GM21786 (cell line): ENCODE measurements at regions not wholly inside any gene's neighbourhood (a gene's known extent, or its start where the extent isn't known, plus 50 kb on each side); places are given as distances from the start of the nearest gene placed in this dataset.

ENCODE experiments used
- ATAC-seq: cut with Tn5 transposase; IDR thresholded peaks from one replicate; pipeline ENCODE4 v1.9.1; 2021; ENCODE audit not compliant: unreplicated experiment

DNA sequence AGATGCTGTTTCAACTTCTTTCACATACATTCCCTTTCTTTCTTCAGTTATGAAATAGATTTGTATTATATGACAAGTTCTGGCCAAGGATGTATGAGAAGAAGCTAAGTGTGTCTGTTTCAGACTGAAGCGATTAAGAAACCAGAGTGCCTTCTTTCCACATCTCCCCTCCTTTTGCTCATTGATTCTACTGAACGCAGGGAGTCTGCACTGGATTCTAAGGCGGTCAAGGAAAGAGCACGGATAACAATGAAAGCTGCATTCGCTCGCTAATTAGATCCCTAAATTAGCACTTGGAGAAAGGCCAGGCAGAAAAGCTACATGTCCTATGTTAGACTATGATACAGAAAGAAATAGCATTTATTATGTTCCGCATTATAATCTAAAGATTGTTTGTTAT lies 267.7 kb downstream of the HAO1 start:
- no peak for ATAC-seq

DNA sequence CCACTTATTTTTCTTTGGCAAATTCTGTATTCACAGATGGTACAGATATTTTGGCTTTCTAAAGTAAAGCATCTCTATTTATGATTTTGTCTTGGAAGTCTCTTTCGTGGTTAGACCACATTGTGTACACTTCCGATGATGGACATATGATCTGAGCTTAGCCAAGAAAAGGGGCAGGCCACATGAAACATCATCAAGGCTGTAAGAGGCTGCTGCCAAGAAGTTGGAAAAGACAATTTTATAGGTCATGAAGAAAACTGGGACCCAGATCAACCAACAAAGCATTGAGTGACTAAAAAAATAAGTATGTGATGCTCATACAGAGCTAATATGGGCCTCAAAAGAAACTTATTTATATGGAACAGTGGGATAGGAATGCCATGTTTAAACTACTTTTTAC lies 266.4 kb downstream of the HAO1 start:
- no peak for ATAC-seq

- ATAC-seq = no peak
These were observed 257.3 kb downstream of the HAO1 start for GRCh38 chr20:7682916-7683315.

GRCh38 chr20:7687065-7687464 lies 253.2 kb downstream of the HAO1 start:
- ATAC-seq = no peak

GRCh38 chr20:7689151-7689550 lies 251.1 kb downstream of the HAO1 start:
- no peak for ATAC-seq

DNA sequence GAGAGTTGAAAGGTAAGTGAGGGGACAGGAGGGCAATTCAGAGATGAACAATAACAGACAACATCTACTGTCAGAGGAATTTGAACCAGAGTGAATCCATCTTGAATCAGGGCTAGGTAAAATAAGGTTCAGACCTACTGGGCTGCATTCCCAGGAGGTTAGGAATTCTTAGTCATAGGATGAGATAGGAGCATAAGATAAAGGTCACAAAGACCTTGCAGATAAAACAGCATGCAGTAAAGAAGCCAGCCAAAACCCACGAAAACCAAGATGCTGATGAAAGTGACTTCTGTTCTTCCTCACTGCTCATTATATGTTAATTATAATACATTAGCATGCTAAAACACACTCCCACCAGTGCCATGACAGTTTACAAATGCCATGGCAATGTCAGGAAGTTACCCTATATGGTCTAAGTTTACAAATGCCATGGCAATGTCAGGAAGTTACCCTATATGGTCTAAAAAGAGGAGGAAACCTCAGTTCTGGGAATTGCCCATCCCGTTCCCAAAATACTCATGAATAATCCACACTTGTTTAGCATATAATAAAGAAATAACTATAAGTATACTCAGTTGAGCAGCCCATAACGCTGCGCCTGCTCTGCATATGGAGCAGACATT lies 248.5 kb downstream of the HAO1 start:
- ATAC-seq = no peak

GRCh38 chr20:7692478-7692877 lies 247.8 kb downstream of the HAO1 start:
- no peak for ATAC-seq

DNA sequence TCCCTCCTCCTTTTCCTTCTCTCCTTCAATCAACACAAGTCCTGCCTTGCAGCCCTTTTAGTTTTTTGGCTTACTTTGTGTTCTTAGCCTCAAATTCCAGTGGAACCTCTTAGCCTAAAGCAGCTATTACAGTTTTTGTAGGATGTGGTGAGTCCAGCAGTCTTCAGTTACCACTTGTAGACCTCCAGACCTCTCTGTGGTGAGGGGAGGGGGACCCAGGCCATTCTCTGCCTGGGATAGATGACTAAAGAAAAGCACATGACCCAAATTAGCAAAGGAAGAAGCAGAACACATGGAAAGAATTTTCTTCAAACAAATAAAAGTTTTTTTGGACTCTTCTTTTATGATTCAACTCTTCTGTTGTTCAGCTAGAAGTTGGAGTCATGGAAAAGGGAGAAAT lies 246.5 kb downstream of the HAO1 start:
- no peak for ATAC-seq

- no peak for ATAC-seq
These were observed 245.2 kb downstream of the HAO1 start for GRCh38 chr20:7695051-7695495.

GRCh38 chr20:7695635-7696034 lies 244.6 kb downstream of the HAO1 start:
- no peak for ATAC-seq

GRCh38 chr20:7696311-7696710 lies 243.9 kb downstream of the HAO1 start:
- ATAC-seq = no peak

DNA sequence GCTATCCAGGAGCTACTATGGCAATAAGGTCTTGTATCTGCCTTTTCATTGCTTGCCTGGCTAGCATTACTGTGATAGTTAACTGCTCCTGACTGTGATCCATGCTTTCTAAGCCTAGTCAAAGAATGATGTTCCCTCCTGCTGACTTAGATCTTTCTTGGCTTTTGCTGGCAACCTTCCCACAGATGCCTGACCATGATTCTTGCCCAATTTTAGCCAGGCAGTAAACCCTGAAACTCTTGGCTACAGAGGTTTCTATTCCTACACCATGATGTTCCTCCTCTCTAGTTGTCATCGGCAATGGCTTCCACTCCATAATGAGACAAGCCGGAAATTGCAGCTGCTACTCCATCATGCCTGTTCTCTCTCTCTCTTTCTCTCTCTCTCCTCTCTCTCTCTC lies 238.1 kb downstream of the HAO1 start:
- no peak for ATAC-seq

DNA sequence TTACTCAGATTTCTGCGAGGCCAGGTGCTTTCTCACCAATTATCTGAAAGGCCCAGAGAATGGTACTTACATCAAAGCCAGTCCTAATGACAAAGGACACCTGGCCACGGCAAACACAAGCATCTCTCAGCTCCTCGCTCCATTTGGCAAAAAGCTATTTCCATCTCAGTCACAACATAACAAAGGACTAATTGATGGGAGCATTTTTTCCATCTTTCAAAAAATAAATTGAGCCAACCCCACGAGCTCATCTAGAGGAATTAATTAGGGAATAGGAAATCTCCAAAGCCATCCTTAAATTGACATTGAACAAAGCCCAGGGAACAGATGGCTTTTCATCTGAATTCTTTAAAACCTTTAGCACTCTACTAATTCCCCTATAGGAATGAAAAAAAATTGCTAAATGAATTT lies 236.7 kb downstream of the HAO1 start:
- no peak for ATAC-seq

DNA sequence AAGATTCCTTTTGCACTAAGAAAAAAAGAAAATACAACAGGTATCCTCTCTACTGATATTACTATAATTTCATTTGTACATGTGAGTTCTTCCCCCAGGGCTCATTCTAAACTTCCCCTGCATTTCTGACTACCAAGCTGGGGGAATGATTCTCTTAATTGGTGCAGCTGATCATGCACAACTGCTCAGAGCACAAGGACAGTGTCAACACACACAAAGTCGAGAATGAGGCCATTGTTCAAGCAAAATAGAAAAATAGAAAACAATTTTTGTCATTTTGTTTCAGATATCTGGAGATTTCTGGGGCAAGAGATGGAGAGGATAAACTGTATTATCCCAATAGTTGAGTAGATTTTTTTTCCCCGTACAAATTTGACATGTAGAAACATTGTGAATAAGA lies 236.3 kb downstream of the HAO1 start:
- ATAC-seq = no peak

GRCh38 chr20:7708112-7708511 lies 232.1 kb downstream of the HAO1 start:
- ATAC-seq = no peak

DNA sequence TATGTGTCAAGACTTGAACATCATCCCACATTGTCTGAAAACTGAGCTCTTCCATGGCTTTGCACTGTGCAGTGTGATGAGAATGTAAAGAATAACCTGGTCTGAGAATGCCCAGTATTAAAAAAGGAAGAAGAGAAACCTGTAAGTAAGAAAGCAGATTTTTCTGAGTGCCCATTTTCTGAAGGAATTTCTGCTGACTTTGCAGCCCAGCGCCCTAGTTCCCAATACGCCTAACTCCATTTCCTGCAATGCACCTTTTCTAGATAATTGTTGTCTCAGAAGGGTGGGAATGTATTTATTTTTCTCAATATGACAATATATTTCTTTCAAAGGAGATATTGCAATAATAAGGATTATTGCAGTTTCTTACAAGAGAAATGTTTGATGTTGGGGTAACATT lies 231.5 kb downstream of the HAO1 start:
- no peak for ATAC-seq

DNA sequence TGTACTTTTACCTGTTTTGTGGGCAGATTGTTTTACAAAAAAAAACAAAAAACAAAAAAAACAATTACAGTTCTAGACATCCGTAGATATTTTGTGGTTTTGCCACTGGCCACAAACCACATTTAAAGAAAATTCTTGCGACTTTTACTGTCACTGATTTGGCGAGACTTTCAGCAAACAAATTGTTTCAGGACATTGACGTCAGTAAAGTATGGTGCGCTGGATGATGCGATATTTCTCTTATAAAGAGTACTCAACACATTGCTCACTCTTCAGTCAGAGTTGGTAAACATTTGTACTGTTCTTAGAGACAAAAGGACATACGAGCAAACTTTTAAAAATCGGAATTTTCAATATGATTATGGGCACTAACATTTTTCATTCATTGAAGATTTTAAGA lies 229.8 kb downstream of the HAO1 start:
- ATAC-seq = no peak

- ATAC-seq = no peak
These were observed 227.6 kb downstream of the HAO1 start for GRCh38 chr20:7712661-7713060.

DNA sequence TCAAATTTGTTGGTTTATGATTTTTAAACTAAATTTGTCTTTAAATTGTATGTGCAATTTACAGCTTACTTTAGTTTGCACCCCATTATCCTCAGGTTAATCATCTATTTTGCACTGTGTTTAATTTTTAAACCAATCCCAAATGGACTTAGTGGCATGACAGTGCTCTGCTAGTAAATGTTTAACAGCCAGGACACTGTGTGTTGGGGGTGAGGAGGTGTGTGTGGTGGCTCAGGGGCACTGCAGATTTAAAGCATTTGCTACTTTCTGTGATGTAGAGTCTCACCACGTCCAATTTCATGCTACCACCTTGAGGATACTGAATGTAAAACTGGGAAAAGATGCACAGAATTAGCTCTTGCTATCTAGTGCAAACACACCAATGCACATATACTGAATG lies 225.7 kb downstream of the HAO1 start:
- ATAC-seq = no peak

GRCh38 chr20:7716286-7716972 lies 223.8 kb downstream of the HAO1 start:
- no peak for ATAC-seq

DNA sequence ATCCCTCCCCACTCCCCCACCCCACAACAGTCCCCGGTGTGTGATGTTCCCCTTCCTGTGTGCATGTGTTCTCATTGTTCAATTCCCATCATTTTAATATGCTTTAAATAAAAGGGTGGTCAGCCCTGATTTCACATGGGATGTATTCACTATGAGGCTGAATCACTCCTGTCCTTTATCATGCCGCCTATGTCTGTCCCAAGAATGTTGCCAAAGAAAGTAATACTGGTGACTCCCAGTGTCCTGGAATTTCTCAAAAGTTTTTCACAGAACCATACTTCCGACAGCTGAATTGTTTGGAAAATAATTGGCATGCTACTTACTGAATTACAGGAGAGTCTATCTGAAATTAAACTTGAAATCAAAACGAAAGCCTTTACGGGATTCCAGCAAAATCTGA lies 217.7 kb downstream of the HAO1 start:
- ATAC-seq = no peak

- no peak for ATAC-seq
These were observed 217.0 kb downstream of the HAO1 start for GRCh38 chr20:7723284-7723683.

DNA sequence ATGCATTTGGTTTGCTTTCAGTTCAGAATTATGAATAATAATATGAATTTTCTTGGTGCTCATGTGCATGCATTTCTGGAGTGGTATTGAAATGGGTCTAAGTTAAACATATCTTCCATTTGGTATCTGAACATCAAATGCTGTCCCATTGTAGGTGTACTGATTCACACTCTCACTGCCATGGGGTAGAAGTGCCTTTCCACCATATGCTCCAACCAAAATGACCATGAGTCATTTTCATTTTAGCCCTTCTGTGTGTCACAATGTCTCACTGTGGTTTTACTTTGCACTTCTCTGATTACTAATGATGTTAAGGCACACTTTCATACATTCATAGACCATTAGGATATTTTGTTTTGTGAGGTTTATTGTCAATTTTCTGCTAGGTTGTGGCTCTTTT lies 211.9 kb downstream of the HAO1 start:
- no peak for ATAC-seq
